Fibroblast of the conjunctiva (primary cell): ENCODE measurements at regions not wholly inside any gene's neighbourhood (a gene's known extent, or its start where the extent isn't known, plus 50 kb on each side); places are given as distances from the start of the nearest gene placed in this dataset.
"Not testable (repeated sequence)": the region's sequence is repeated elsewhere in the genome, so short reads cannot be mapped to it uniquely, and the experiment has no call there.

Experiments used
- DNase-seq: peaks from one replicate; pipeline ENCODE4 v3.0.0-alpha.2; 2010; ENCODE audit warnings: low read depth

DNA sequence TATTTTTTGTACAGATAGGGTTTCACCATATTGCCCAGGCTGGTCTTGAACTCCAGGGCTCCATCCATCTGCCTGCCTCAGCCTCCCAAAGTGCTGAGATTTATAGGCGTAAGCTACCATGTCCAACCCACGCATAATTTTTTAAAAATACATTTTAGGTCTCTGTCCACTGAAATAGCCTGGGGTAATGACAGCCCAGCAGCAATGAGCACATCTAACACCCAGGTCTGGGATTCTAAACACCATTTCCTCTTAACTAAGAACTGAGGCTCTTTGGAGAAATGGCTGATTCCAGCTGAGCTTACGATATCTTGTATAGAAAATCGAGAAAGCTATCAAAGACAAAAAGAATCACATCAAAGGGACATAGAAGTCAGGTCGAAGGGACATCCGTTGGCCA lies 245.3 kb downstream of the PARN start:
- no peak for DNase-seq

DNA sequence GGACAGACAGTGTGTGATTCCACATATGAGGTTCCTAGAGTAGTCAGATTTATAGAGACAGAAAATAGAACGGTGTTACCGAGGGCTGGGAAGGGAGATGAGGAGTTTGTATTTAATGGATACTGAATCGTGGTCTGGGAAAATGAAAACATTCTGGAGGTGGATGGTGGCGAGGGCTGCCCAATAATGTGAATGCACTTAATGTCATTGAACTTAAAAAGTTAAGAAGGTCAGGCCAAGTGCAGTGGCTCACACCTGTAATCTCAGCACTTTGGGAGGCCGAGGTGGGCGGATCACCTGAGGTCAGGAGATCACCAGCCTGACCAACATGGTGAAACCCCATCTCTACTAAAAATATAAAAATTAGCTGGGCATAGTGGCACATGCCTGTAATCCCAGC lies 246.2 kb downstream of the PARN start:
- DNase-seq = not testable (repeated sequence)

DNA sequence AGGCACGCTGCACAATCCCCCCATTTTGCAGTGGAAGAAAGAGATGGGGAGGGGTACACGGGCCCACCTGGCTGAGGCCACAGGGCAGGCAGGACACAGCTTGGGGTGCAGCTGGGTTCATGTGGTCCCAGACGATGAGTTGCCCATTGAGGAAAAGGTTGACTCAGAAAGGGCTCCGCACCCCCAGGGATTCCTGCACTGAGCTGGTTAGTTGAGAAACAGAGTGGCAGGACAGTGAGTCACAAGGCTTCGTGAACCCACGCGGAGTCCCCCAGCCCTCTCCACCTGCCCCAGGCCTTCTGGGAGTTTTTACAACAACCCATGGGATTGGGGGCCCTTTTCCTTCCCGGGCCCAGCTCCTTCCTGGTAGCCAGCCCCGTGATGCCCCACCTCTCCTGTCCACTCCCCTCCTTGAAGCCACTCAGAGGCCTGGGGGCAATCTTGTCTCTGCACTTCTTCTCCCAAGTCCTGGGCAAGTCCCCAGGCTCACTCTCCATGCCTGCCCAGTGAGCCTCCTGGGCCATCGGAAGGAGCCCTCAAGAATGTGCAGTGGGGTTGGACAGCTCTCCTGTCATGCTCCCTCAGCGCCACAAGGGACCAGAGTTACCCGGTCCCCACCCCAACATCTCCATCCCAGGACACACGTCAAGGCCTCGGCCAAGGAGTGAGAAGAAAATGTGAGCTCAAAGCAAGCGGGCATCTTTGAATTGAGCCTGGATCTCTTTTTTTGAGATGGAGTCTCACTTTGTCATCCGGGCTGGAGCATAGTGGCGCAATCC lies 251.2 kb downstream of the PARN start:
- no peak for DNase-seq

DNA sequence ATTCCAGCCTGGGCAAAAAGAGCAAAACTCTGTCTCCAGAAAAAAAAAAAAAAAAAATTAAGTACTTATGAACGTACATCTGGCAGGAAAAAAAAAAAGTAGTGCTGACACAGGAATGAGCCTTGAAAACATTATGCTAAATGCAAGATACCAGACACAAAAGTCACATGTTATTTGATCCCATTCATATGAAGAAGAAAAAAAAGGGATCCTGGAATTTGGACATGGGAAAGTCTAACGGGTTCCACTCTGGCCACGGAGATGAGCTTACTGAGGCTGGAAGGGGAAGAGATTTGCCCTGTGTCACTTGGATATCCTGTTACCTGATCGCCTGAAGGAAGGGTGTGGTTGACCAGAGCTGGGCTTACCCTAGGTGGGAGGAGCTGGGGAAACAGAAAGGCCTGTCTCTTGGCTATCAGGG lies 251.9 kb downstream of the PARN start:
- peak; percentile 67 for DNase-seq

DNA sequence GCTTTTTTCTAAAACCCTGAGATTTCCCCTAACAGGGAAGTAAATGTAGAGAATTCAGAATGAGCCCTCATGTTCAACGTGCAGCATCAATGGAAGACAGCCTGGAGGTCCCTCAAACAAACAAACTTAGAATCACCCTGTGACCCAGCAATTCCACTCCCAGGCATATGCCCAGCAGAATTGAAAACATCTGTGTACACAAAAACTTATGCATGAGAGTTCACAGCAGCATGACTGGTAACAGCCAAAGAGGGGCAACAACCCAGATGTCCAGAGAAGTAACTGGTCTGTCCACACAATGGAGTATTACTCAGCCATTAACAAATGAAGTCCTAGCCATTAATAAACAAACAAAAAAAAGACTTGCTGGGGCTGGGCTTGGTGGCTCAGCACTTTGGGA lies 252.7 kb downstream of the PARN start:
- peak; percentile 47 for DNase-seq

DNA sequence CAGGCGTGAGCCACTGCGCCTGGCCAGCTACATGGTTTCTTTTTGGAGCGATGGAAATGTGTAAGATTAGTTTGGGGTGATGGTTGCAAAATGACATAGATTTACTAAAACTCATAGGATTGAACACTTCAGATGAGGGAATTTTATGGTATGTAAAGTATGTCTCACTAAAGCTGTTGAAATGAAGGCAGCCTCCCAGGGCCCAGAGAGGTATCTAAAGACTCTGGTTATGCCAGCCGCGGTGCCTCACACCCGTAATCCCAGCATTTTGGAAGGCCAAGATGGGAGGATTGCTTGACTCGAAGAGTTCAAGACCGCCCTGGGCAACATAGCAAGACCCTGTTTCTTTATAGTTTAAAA lies 254.9 kb downstream of the PARN start:
- no peak for DNase-seq

DNA sequence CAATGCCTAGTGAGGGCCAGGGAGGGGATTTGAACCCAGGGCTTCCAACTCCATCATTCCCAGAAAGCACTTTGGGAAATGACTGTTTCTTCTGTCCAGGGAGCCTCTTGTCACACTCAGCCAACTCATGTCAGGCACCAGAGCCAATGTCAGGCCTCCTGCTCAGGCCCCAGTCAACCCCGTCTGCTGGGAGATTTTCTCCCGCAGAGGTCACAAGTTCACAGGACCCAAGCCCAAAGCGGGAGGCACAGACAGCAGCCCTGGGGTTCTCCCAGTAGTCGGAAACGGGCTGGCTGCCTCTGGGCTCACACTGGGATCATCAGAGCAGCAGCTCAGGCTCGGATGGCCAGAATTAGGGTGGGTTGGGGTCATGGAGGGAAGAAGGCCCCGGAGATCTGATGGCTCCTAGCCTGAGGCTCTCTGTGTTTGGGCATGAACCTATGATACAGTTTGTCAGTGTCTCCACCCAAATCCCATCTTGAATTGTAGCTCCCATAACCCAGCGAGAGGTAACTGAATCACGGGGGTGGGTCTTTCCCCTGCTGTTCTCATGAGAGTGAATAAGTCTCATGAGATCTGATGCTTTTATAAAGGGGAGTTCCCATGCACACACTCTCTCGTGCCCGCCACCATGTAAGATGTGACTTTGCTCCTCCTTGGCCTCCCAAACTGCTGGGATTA lies 255.5 kb downstream of the PARN start:
- DNase-seq = no peak

DNA sequence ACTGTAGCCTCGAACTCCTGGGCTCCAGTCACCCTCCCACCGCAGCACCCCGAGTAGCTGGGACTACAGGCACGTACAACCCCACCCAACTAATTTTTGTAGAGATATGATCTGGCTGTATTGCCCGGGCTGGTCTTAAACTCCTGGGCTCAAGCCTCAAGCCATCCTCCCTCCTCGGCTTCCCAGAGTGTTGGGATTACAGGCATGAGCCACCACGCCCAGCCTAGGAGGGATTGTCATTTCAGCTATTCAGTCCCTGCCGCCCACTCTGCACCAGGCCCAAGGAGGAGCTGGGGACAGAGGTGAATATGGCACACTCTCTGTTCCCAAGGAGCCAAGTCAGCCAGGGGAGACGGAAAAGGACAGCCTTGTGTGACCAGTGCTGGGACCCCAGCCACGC lies 256.2 kb downstream of the PARN start:
- no peak for DNase-seq

DNA sequence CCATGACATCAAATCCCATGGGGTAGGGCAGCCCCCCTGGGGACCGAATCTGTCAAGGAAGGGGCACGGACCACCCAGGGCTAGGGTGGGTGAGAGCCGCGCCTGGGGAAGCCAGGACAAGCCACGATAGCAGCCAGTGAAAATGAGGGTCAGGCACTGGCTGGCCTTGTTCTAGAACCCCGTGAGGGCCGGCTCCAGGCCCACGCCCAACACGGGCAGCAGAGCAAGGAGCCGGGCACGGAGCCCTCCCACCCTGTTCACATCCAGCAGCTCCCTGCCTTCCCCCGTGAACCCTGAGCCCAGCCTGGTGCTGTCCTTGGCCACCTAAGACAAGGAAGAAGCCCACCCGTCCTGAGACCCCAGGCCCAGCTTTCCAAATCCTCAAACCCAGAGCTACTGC lies 256.7 kb downstream of the PARN start:
- no peak for DNase-seq

DNA sequence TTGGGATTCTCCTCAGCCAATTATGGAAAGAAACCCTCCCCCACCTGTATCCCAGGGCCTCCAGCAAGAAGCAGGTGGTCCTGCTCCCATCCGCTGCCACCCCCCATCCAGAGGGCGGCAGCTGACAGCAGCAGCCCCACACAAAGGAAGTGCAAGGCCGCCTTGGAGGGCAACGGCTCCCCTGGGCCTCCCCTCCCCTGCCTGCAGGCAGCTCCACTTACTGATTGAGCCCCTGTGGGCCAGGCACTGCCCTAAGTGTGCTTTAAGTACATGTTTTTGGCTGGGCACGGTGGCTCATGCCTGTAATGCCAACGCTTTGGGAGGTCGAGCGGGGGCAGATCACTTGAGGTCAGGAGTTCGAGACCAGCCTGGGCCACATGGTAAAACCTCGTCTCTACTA lies 257.6 kb downstream of the PARN start:
- DNase-seq = no peak

DNA sequence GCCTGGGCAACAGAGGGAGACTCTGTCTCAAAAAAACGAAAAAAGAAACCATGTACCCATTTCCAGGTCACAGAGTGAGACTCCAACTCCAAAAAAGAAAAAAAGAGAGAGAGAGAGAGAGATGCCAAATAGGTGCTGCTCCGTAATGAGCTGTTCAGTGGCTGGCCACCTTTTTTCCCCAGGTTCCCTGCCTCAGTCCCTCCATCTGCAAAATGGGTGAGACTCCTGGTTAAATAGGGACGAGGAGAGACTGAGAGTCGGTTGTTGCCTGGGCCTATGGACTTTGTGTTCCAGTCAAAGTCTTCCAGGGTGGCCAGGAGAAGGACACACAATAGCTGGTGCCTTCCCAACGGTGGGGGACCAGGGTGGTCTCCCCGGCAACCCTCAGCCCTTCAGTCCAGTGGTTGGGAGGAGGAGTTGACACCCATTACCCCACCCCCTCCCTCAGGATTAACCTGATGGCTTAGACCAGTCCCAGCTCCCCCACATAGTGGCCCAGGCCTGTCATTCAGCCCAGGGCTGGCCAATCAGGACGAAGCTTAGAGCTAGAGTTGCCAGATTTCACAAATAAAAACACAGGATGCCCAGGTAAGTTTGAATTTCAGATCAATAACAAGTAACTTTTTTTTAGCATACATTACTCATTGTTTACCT lies 258.2 kb downstream of the PARN start:
- no peak for DNase-seq

DNA sequence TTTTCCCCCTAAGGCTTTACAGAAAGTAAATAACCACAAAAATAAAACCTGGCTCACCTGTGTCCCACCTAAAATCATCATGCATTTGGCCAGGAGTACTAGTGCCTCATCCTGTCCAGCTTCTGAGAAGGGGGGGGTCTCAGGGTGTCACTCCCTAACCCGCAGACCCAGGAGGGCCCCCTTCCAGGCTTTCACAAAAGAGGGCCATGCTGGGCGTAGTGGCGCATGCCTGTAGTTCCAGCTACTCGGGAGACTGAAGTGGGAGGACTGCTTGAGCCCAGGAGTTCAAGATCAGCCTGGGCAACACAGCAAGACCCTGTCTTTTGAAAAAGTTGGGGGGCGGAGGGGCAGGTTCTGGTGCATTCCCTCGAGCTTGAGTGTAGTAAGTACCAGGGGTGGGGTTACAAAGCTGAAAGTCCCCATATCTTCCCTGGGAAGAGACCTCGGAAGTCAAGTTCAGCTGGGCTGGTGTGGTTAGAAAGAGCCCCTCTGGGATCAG lies 259.3 kb downstream of the PARN start:
- no peak for DNase-seq

DNA sequence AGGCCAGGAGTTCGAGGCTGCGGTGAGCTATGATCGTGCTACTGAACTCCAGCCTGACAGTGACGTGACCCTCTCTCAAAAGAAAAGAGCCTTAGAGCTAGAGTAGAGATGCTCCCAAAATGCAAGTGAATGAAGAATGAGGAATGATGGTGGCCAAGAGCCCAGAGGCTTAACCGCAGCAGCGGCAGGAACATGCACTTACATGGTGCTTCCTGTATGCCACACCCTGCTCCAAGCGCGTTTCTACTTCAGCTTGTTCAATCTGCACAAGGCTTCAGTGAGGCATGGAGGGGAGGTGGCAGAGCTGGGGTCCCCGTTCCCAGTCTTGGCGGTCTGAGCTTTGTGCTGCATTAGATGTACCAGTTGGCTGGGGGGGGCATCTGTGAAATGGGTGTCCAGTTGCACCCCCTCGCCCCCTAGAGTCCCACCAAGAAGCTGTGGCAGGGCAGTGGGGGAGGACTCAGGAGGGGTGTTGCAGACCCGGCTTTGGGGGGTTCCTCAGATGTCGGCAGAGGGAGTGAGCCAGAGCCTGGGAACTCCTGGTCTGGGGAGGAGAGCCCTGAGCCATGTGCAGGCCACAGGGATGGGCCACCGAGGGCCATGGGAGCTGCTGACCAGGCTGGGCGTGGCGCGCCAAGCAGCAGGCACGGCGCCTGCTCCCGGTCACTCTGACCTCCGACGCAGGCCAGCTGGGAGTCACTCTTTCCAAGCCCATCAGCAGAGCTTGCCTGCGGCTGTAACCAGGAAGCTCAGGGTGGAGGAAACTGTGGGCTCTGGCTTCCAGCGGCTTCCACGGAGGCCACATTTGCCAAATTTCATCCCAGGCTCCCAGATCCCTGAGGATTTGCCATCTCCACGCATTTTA lies 260.1 kb downstream of the PARN start:
- DNase-seq = no peak

DNA sequence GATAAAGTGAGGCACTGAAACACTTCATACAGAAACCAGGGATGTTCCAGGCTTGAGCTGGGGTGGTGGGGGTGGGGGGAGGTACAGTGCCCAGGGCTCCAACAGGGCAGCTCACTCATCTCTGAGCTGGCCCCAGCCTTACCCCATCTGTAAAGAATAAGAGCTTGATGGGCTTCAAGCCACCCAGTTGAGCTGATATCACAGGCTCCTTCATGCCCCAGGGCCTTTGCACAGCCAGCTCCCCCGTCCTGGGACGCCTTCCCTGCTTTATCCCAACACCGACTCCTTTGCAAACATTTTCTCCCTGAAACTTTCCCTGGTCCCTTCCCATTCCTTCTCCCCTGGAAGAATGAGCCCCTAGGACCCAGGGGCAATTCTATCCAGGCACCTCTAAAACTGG lies 261.7 kb downstream of the PARN start:
- no peak for DNase-seq

DNA sequence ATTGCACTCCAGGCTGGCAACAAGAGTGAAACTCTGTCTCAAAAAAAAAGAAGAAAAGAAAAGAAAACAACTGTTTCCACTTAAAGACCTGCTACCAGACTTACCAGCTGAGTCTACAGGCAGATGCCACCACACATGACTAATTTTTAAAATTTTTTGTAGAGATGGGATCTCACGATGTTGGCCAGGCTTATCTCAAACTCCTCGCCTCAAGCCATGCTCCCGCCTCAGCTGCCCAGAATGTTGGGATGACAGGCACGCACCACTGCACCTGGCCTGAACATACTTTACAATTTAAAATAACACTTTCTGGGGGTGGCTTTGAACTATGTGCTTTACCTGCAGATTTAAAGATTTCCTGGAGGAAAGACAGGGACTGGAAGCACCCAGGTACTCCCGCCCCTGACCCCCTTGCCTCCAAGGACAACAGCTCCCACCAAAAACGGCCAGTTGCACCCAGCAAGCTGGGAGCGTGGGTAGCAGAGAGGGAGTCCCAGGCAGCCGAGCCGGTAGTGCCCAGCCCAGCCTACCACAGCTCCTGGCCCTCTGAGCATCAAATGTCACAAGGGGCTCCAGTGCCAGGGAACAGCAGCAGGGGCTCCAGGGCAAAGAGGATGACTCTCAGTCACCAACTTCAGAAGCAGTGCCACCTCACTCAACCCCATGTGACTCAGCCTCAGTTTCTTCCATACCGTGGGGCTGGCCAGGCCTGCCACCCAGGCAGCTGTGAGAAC lies 262.9 kb downstream of the PARN start:
- no peak for DNase-seq

DNA sequence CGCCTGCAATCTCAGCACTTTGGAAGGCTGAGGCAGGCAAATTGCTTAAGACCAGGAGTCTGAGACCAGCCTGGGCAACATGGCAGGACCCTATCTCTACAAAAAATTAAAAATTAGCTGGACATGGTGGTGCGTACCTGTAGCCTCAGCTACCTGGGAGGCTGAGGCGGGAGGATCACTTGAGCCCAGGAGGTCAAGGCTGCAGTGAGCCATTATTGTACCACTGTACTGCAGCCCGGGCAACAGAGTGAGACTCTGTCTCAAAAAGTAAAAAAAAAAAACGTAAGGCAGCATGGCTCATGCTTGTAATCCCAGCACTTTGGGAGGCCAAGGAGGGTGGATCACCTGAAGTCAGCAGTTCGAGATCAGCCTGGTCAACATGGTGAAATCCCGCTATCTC lies 263.6 kb downstream of the PARN start:
- DNase-seq = no peak

DNA sequence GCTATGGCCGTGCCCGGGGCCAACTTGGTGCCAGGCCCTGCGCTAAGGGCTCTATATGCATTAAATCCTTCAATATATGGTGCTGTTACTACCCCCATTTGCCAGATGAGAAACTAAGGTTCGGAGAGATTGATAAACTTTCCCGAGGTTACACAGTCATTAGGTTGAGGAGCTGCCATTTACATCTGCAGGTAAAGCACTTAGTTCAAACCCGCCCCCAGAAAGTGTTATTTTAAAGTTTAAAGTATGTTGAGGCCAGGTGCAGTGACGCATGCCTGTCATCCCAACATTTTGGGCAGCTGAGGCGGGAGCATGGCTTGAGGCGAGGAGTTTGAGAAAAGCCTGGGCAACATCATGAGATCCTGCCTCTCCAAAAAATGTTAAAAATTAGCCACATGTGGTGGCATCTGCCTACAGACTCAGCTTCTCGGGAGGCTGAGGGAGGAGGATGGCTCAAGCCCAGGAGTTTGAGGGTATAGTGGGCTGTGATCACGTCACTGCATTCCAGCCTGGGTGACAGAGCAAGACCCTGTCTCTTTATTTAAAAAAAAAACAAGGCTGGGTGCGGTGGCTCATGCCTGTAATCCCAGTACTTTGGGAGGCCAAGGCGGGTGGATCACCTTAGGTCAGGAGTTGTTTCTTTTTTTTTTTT lies 264.7 kb downstream of the PARN start:
- no peak for DNase-seq

DNA sequence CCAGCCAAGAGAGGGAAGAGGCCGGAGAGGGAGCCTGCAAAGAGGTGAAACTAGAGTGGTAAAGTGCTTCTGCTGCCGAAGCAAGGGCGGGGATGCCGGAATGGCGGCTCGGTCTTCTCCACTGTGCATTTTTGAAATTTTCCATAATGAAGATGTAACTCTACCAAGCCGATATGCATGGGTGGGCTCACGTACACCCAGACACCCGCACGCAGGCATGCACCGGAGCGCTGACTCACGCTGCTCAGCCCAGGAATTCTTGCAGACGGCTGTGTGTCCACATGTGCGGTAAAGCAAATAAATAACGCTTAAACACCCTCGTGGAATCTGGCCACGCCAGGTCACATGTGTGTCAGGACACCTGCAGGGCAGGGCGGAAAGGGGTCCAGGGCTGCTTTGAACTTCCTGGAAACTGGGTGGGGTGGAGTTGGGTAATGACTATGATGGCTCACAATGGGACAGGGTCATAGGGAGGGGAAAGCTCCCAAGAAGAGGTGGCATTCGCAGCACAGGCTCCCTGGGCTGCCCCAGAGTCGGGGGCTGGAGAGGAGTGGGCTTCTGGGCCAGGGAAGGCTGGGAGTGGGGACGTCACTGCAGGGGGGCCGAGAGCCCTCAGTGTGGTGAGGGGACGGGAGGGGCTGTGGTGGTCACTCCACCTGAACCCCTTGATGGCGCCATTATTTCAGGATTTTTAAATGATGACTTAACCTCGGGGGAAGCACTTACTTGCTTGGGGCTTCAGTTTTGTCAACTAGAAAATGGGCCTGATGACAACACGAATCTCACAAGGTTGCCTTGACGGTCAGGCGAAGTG lies 265.5 kb downstream of the PARN start:
- DNase-seq = no peak

DNA sequence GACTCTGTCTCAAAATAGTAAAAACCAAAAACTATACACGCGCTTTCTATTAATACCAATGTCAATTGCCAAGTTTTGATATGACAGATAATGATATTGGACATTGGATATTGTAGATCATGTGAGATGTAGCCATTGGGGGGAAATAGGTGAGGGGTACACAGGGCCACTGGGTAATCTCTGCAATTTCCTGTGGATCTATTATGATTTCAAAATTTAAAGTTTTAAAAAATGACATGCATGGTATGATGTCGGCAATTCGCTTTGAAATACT lies 266.0 kb downstream of the PARN start:
- no peak for DNase-seq

DNA sequence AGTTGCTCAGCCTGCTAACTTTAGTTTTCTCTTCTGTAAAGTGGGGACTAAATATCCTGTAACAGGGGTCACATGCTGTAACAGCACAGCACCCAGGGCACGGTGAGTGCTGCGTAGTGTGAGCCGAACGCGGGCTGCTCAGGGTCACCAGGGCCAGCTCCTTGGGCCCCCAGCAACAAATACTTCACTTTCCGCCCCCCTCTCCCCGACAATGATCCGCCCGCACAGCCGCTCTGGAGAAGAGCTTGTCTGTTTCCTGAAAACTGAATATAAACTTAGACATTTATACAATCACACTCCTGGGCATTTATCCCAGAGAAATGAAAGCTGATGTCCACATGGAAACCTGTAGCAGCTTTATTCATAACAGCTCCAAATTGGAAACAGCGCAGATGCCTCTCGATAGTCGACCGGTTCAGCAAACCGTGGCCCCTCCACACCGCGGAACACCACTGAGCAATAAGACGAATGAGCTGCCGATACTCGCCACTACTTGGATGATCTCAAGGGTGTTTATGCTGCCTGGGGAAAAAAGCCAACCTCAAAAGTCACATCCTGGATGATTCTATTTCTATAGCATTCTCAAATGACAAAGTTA lies 267.2 kb downstream of the PARN start:
- no peak for DNase-seq
